A549 (cell line): ENCODE measurements at regions not wholly inside any gene's neighbourhood (a gene's known extent, or its start where the extent isn't known, plus 50 kb on each side); places are given as distances from the start of the nearest gene placed in this dataset.

Source experiments
- ATAC-seq, 2 experiments: fragments of 200-7000 bp in 1 of 2; fragments of >200 bp in 1 of 2; cut with Nextera tagmentation in 1 of 2; cut with Tn5 transposase in 1 of 2; 3 replicates each; pipeline versions ENCODE4 v1.8.0 to v1.9.1; 2018 to 2020; ENCODE audit warnings: mild to moderate bottlenecking in 1 of 2, moderate library complexity in 1 of 2
- CTCF ChIA-PET: fragments of 300-600 bp; sonication (Branson Sonifier 250); formaldehyde crosslinking; extraction: SDS; loops from one replicate; lab custom pipeline; 2021; ENCODE audit warnings: antibody characterized with exemption, inconsistent platforms; lab: Yijun Ruan, JAX
- POLR2A ChIA-PET: fragments of 350-600 bp; formaldehyde crosslinking; extraction: SDS; loops from one replicate; lab custom pipeline; 2021; ENCODE audit warnings: antibody characterized with exemption, inconsistent platforms; lab: Yijun Ruan, JAX
- DNase-seq, 2 experiments: peaks; one replicate each; pipeline versions ENCODE4 v3.0.0 to v3.0.0-alpha.2; 2011 to 2016; ENCODE audit warnings: low read depth in 1 of 2, low spot score in 1 of 2
- FAIRE-seq: peaks from 2 replicates; lab custom pipeline; 2011; peaks lifted over from hg19 to GRCh38; lab: Jason Lieb, UNC
- H3K27ac ChIP-seq, 2 experiments: fragments of >200 bp; sonication (Bioruptor Twin); formaldehyde crosslinking; 3 replicates each; pipeline ENCODE4 v1.5.1; 2016 to 2017
- H3K4me1 ChIP-seq: fragments of >200 bp; sonication (Bioruptor Twin); formaldehyde crosslinking; 3 replicates; pipeline ENCODE4 v1.6.1; 2016
- H3K4me2 ChIP-seq: fragments of >200 bp; sonication (Bioruptor Twin); formaldehyde crosslinking; 3 replicates; pipeline ENCODE4 v1.6.1; 2016
- H3K4me3 ChIP-seq: fragments of >200 bp; sonication (Bioruptor Twin); formaldehyde crosslinking; 3 replicates; pipeline ENCODE4 v1.5.1; 2016
- H3K9me3 ChIP-seq: fragments of >200 bp; sonication (Bioruptor Twin); formaldehyde crosslinking; 3 replicates; pipeline ENCODE4 v1.6.1; 2016
- CBX8 ChIP-seq: fragments of 200-600 bp; sonication (generic); IDR thresholded peaks from 2 replicates; pipeline ENCODE4 v1.6.1; 2016
- CEBPB ChIP-seq, 2 experiments: fragments of >200 bp in 1 of 2; sonication (Bioruptor Twin) in 1 of 2; formaldehyde crosslinking in 1 of 2; IDR thresholded peaks; 2 replicates each; pipeline ENCODE4 v1.6.1; 2012 to 2016
- CHD2 ChIP-seq: fragments of 150-350 bp; IDR thresholded peaks from 2 replicates; pipeline ENCODE4 v1.6.1; 2014; ENCODE audit warnings: low read length; ENCODE audit not compliant: partially characterized antibody
- EHF ChIP-seq: fragments of 250-450 bp; sonication (Bioruptor Pico); IDR thresholded peaks from 2 replicates; pipeline ENCODE4 v1.5.0; 2020; ENCODE audit warnings: mild to moderate bottlenecking
- EHMT2 ChIP-seq: fragments of 200-600 bp; sonication (generic); IDR thresholded peaks from 2 replicates; pipeline ENCODE4 v1.6.1; 2016; ENCODE audit warnings: antibody characterized with exemption, low read depth, mild to moderate bottlenecking, moderate library complexity
- ESRRA ChIP-seq: fragments of 150-350 bp; IDR thresholded peaks from 2 replicates; pipeline ENCODE4 v1.6.1; 2014; ENCODE audit warnings: mild to moderate bottlenecking, low read length, borderline replicate concordance
- FOSB ChIP-seq: fragments of 250-450 bp; sonication (Bioruptor Pico); IDR thresholded peaks from 2 replicates; pipeline ENCODE4 v1.5.0; 2020; ENCODE audit warnings: mild to moderate bottlenecking, moderate library complexity
- HEYL ChIP-seq: fragments of 250-450 bp; sonication (Bioruptor Pico); IDR thresholded peaks from 2 replicates; pipeline ENCODE4 v1.8.0; 2021; ENCODE audit warnings: mild to moderate bottlenecking, moderate library complexity
- HOXA7 ChIP-seq: fragments of 250-450 bp; sonication (Bioruptor Pico); IDR thresholded peaks from 2 replicates; pipeline ENCODE4 v1.5.0; 2020; ENCODE audit warnings: mild to moderate bottlenecking, moderate library complexity
- HOXB13 ChIP-seq: fragments of 250-450 bp; sonication (Bioruptor Pico); IDR thresholded peaks from 2 replicates; pipeline ENCODE4 v1.5.0; 2020; ENCODE audit warnings: low read depth, mild to moderate bottlenecking, moderate library complexity
- JUNB ChIP-seq: fragments of >200 bp; sonication (Bioruptor Twin); formaldehyde crosslinking; IDR thresholded peaks from 2 replicates; pipeline ENCODE4 v1.6.1; 2016
- MAFK ChIP-seq: fragments of 450-650 bp; IDR thresholded peaks from 2 replicates; pipeline ENCODE4 v1.6.1; 2014; ENCODE audit not compliant: partially characterized antibody
- MAZ ChIP-seq: fragments of 150-350 bp; IDR thresholded peaks from 2 replicates; pipeline ENCODE4 v1.6.1; 2014; ENCODE audit warnings: antibody characterized with exemption, low read depth, low read length, borderline replicate concordance
- NFE2L2 ChIP-seq: fragments of 150-350 bp; conservative IDR thresholded peaks from 2 replicates; pipeline ENCODE4 v1.6.1; 2014; ENCODE audit warnings: low read length
- PHF8 ChIP-seq: fragments of 200-600 bp; sonication (generic); IDR thresholded peaks from 2 replicates; pipeline ENCODE4 v1.6.1; 2016; ENCODE audit warnings: low read depth, mild to moderate bottlenecking, antibody characterized with exemption, moderate library complexity, borderline replicate concordance
- POLR2AphosphoS2 ChIP-seq: conservative IDR thresholded peaks from 2 replicates; pipeline ENCODE4 v1.6.1; 2012; ENCODE audit warnings: low read length, improper control_type of control experiment, inconsistent platforms
- RAD21 ChIP-seq, 2 experiments: fragments of >200 bp in 1 of 2; sonication (Bioruptor Twin) in 1 of 2; formaldehyde crosslinking in 1 of 2; IDR thresholded peaks in 1 of 2; conservative IDR thresholded peaks in 1 of 2; 2 replicates in 1 of 2; 3 replicates in 1 of 2; pipeline ENCODE4 v1.6.1; 2012 to 2018; ENCODE audit warnings: inconsistent platforms in 1 of 2
- RCOR1 ChIP-seq: fragments of 150-350 bp; IDR thresholded peaks from 2 replicates; pipeline ENCODE4 v1.6.1; 2014; ENCODE audit warnings: antibody characterized with exemption, low read length, low read depth
- RNF2 ChIP-seq: fragments of 200-600 bp; sonication (generic); IDR thresholded peaks from 2 replicates; pipeline ENCODE4 v1.6.1; 2016; ENCODE audit warnings: low read depth, mild to moderate bottlenecking, antibody characterized with exemption, moderate library complexity, borderline replicate concordance
- SMC3 ChIP-seq: fragments of >200 bp; sonication (Bioruptor Twin); formaldehyde crosslinking; IDR thresholded peaks from 3 replicates; pipeline ENCODE4 v1.6.1; 2018; ENCODE audit warnings: inconsistent platforms
- SREBF2 ChIP-seq: fragments of 450-650 bp; IDR thresholded peaks from 2 replicates; pipeline ENCODE4 v1.6.1; 2014; ENCODE audit warnings: mild to moderate bottlenecking, moderate library complexity
- ZC3H11A ChIP-seq: fragments of 450-650 bp; IDR thresholded peaks from 2 replicates; pipeline ENCODE4 v1.6.1; 2014; ENCODE audit warnings: antibody characterized with exemption, mild to moderate bottlenecking
- ZFP36 ChIP-seq: fragments of 450-650 bp; IDR thresholded peaks from 2 replicates; pipeline ENCODE4 v1.6.1; 2014; ENCODE audit warnings: borderline replicate concordance; ENCODE audit not compliant: partially characterized antibody
- WGBS: methylation state at CpG from one replicate; pipeline ENCODE4 v1.1.6; 2017; ENCODE audit errors: missing lambda C conversion rate; 5-methylcytosine and 5-hydroxymethylcytosine counted together
- TF ChIP-seq, protein P1 (sequence below): IDR thresholded peaks from 2 replicates; pipeline ENCODE4 v1.6.1; 2012
- TF ChIP-seq, protein P2 (sequence below): fragments of 150-350 bp; IDR thresholded peaks from 2 replicates; pipeline ENCODE4 v1.6.1; 2014; ENCODE audit warnings: low read depth, mild to moderate bottlenecking, low read length
- TF ChIP-seq, protein P3 (sequence below): IDR thresholded peaks from 2 replicates; pipeline ENCODE4 v1.6.1; 2012; ENCODE audit warnings: low read depth, borderline replicate concordance
- TF ChIP-seq, protein P4 (sequence below): IDR thresholded peaks from 2 replicates; pipeline ENCODE4 v1.6.1; 2012
- TF ChIP-seq, protein P5 (sequence below): fragments of 450-650 bp; IDR thresholded peaks from 2 replicates; pipeline ENCODE4 v1.6.1; 2014; ENCODE audit warnings: antibody characterized with exemption

DNA sequence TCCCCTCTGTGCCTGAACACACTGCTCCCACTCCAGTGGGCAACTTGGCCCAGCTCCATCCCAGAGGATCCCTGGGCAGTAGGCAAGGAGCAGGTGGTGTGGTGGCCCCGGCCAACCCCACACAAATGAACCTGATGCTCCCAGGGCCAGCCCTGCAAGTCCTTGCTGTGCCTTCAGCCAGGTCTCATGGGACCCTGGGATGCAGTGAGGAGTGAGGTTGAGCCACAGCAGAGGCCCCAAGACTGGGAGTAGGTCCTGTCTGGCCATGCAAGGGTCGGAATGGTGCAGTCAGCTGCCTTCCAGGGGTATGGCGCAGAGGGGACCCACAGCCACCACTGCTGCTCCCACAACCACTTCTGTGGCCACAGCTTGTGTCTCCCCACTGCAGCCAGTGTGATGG, 234.5 kb upstream of the DKK2 start (continued):
- TF ChIP-seq, protein P1, sequence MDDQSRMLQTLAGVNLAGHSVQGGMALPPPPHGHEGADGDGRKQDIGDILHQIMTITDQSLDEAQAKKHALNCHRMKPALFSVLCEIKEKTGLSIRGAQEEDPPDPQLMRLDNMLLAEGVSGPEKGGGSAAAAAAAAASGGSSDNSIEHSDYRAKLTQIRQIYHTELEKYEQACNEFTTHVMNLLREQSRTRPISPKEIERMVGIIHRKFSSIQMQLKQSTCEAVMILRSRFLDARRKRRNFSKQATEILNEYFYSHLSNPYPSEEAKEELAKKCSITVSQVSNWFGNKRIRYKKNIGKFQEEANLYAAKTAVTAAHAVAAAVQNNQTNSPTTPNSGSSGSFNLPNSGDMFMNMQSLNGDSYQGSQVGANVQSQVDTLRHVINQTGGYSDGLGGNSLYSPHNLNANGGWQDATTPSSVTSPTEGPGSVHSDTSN: no peak
- TF ChIP-seq SREBF2: no peak
- TF ChIP-seq RAD21 (conservative IDR thresholded peaks at IDR 0.05 in 1 of 2, IDR thresholded peaks at IDR 0.05 in 1 of 2): no peak

DNA sequence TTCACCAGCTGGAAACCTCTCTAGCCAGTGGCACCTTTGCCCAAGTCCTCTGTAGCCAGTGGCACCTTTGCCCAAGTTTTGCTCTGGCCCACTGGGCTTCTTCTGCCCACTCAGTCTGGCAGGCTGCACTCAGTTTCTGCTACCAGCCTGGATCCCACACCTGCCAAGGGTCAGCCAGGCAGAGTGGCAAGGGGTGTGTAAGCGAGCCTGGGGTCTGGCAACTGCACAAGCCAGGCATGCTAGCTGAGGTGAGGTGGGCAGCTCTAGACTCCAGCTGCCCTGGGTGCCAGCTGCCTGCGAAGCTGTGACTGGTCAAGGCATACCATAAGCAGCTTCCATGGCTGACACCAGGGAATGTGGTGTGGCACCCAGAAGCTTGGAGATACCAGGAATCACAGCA, 233.1 kb upstream of the DKK2 start:
- FAIRE-seq (no peak), ATAC-seq (no peak), DNase-seq (no peak)
- Histone ChIP-seq H3K27ac (no peak overlapping the region), H3K4me2 (no peak overlapping the region), H3K4me3 (no peak overlapping the region), H3K4me1 (no peaks in the 10 kb centered on the region), H3K9me3 (no peaks in the 10 kb centered on the region)
- whole genome bisulfite sequencing: no CpG with 5 or more reads among the region's 2 CpGs
- CTCF ChIA-PET: interaction anchor here (1.1 kb wide), 1 partner anchor 18 kb away, joined by 3 read pairs; no protein-coding TSS in a partner anchor
- no peak for TF ChIP-seq MAZ
- TF ChIP-seq ZC3H11A: no peak
- TF ChIP-seq CBX8: no peak
- TF ChIP-seq FOSB (CRISPR knock-in tag): no peak
- no peak for TF ChIP-seq POLR2AphosphoS2
- TF ChIP-seq PHF8: no peak
- TF ChIP-seq CEBPB (IDR thresholded peaks at IDR 0.05): no peak
- TF ChIP-seq, protein P2, sequence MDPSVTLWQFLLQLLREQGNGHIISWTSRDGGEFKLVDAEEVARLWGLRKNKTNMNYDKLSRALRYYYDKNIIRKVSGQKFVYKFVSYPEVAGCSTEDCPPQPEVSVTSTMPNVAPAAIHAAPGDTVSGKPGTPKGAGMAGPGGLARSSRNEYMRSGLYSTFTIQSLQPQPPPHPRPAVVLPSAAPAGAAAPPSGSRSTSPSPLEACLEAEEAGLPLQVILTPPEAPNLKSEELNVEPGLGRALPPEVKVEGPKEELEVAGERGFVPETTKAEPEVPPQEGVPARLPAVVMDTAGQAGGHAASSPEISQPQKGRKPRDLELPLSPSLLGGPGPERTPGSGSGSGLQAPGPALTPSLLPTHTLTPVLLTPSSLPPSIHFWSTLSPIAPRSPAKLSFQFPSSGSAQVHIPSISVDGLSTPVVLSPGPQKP: no peak
- no peak for TF ChIP-seq RCOR1
- TF ChIP-seq JUNB: no peak
- TF ChIP-seq, protein P3, sequence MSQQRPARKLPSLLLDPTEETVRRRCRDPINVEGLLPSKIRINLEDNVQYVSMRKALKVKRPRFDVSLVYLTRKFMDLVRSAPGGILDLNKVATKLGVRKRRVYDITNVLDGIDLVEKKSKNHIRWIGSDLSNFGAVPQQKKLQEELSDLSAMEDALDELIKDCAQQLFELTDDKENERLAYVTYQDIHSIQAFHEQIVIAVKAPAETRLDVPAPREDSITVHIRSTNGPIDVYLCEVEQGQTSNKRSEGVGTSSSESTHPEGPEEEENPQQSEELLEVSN: no peak
- TF ChIP-seq RNF2: no peak
- TF ChIP-seq NFE2L2: no peak
- no peak for TF ChIP-seq HOXB13 (CRISPR knock-in tag)
- no peak for TF ChIP-seq EHMT2
- TF ChIP-seq, protein P4, sequence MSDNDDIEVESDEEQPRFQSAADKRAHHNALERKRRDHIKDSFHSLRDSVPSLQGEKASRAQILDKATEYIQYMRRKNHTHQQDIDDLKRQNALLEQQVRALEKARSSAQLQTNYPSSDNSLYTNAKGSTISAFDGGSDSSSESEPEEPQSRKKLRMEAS: no peak
- TF ChIP-seq, all 56 proteins: peak for 0
- POLR2A ChIA-PET: no interaction called here

DNA sequence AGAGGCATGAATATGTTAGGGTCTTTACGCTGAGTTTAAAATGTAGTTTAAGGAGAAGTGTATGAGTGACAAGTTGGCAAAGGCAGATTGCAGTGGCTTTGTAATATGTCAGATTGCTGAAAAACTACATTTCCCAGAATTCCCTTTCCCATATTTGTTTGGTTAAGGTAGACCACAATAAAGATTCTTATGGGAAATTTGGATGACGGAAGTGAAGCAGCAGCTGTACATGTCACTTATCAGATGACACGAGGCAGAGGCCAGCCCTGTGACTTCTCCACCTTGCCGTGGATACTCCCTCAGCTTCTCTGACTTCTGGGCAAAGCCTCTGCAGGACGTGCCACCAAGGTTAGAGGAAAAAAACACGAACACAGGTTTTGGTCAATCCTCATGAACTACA, 229.7 kb upstream of the DKK2 start:
- no peaks in the 10 kb centered on the region for H3K4me1 ChIP-seq
- TF ChIP-seq ESRRA (no peak), MAFK (no peak), CHD2 (no peak), RNF2 (no peak), HOXA7 (CRISPR knock-in tag) (no peak), SMC3 (no peak), HEYL (CRISPR knock-in tag) (no peak), EHMT2 (no peak), EHF (CRISPR knock-in tag) (no peak), ZFP36 (no peak), RCOR1 (no peak)
- TF ChIP-seq, protein P5, sequence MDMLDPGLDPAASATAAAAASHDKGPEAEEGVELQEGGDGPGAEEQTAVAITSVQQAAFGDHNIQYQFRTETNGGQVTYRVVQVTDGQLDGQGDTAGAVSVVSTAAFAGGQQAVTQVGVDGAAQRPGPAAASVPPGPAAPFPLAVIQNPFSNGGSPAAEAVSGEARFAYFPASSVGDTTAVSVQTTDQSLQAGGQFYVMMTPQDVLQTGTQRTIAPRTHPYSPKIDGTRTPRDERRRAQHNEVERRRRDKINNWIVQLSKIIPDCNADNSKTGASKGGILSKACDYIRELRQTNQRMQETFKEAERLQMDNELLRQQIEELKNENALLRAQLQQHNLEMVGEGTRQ: no peak
- ATAC-seq: no peak
- DNase-seq: no peak
- H3K4me3 ChIP-seq: no peak overlapping the region
- no peak overlapping the region for H3K27ac ChIP-seq
- CTCF ChIA-PET: no interaction called here
- no peaks in the 10 kb centered on the region for H3K9me3 ChIP-seq
- no peak overlapping the region for H3K4me2 ChIP-seq
- FAIRE-seq: no peak
- POLR2A ChIA-PET: no interaction called here
- 24% methylated on average over 6 of the region's 6 CpGs for WGBS
